H7 (cell line): ENCODE measurements at regions not wholly inside any gene's neighbourhood (a gene's known extent, or its start where the extent isn't known, plus 50 kb on each side); places are given as distances from the start of the nearest gene placed in this dataset.

Source experiments
- DNase-seq: peaks from one replicate; pipeline ENCODE4 v3.0.0; 2012
- H3K27me3 ChIP-seq: 2 replicates; pipeline ENCODE4 v1.6.0; 2011; ENCODE audit warnings: mild to moderate bottlenecking, low read length; ENCODE audit not compliant: control insufficient read depth, insufficient read depth
- H3K36me3 ChIP-seq: replicated peaks from 2 replicates; pipeline ENCODE4 v1.5.1; 2011; ENCODE audit warnings: low read length; ENCODE audit not compliant: control insufficient read depth, insufficient read depth
- H3K4me3 ChIP-seq: 2 replicates; pipeline ENCODE4 v1.5.1; 2011; ENCODE audit warnings: low read depth, mild to moderate bottlenecking, control low read depth, low read length, moderate library complexity; ENCODE audit not compliant: insufficient read depth

DNA sequence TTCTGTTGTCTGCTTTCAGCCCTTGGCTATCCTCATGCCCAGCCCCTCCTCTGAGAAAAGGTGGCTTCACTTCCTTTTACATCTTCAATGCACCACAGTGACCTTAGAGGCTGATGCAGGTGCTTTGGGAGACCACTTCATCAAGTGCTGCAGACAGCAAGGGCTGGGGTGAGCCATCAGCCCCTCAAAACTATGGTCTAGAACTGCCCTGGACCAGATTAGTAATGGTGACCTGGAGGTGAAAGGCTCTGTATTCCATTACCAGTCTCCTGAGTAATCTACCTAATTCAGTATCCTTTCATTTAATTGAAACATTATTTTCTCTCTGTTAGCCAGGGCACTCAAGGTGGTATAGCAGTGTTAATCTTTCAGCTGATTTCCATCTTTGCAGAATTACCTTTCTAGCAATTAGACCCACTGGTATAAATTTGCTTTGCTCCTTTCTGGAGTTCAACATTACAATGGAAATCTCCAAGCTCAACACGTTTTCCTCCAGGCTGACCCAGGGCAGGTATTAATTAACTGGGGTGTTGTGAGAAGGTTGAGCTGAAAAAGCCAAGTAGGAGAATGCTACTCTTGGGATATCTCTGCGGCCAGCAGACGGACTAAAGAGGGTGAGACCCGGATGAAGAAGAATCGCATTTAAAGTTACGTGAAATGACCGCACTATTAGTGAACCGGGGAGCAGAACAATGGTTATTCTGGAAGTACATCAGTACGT, 469.0 kb downstream of the MEIS1 start:
- no peak for DNase-seq
- no peaks in the 10 kb centered on the region for H3K36me3 ChIP-seq
- no peaks in the 10 kb centered on the region for H3K27me3 ChIP-seq
- H3K4me3 ChIP-seq: no peak overlapping the region

DNA sequence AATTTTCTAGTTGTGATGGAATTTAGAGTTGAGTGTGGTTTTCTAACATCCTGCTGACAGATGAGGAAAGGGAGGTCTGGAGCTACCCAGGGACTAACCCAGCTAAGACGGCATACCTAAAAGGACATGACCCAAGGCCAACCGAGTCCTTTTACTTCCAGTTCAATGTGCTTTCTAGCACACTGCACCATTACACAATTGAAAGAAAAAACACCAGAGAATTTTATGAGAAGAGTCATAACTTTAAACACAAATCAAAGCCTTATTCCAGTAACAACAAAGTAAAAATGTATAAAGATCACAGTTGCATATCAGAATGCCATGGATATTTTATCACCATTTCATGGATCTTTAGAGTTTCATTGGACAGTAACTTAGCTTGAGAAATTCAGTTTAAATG, 480.3 kb downstream of the MEIS1 start:
- no peaks in the 10 kb centered on the region for H3K27me3 ChIP-seq
- DNase-seq: no peak
- no peak overlapping the region for H3K4me3 ChIP-seq
- H3K36me3 ChIP-seq: no peaks in the 10 kb centered on the region

DNA sequence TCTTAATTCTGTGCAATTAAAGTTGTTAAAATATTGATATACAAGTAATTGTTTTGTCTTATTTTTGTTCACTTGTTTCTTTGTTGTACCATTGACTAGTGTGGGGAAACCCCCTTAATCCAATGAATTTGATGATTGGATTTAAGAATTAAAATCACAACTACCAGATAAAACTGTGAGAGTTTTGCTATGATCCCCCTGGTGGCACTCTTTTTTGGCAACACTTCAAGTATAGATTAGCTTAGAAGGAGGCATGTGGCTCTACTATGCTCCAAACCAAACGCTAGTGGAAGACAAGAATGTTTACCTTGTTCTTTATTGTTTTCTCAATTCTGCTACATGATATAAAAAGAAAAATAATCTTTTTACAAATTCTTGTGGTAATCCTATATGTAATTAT, 477.8 kb upstream of the ETAA1 start:
- H3K36me3 ChIP-seq: no peaks in the 10 kb centered on the region
- H3K27me3 ChIP-seq: no peaks in the 10 kb centered on the region
- no peak overlapping the region for H3K4me3 ChIP-seq
- no peak for DNase-seq

DNA sequence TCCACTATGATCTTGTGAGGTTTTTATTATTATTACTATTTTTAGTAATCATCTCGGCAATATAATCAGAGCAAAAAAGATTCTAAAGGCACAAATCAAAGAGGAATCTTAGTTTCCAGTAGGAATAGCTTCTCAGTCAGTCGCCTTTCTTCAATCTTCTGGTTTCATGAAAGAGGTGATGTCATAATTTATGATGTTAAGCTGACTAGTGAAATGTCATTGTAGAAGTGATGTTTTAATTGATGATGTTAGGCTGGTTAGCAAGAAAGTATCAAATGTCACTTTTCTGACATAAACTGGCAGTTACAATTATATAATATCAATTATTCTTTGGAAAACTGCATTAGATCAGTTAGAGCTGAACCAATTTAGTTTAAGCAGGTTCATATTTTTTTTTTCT, 476.7 kb upstream of the ETAA1 start:
- H3K36me3 ChIP-seq: no peaks in the 10 kb centered on the region
- no peaks in the 10 kb centered on the region for H3K27me3 ChIP-seq
- no peak for DNase-seq
- no peak overlapping the region for H3K4me3 ChIP-seq

DNA sequence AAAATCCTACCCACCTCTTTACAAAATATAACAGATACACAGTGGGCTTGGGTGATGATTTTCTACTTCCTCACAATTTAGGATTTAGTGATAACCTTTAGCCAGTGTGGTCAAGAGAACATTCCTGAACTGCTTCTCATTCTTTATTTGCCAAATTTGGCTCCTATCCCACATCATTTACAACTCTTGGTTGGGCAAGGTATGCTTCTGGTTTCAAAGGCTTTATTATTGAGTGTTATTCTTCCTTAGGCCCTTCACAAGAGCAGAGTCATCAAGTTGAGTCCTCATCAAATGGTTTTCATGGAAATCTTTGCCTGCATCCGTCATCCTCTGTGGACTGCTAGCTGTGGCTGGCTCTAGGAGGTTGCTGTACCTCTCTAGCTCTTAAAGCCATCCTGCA, 472.0 kb upstream of the ETAA1 start:
- no peak overlapping the region for H3K4me3 ChIP-seq
- no peaks in the 10 kb centered on the region for H3K36me3 ChIP-seq
- no peaks in the 10 kb centered on the region for H3K27me3 ChIP-seq
- DNase-seq: no peak

DNA sequence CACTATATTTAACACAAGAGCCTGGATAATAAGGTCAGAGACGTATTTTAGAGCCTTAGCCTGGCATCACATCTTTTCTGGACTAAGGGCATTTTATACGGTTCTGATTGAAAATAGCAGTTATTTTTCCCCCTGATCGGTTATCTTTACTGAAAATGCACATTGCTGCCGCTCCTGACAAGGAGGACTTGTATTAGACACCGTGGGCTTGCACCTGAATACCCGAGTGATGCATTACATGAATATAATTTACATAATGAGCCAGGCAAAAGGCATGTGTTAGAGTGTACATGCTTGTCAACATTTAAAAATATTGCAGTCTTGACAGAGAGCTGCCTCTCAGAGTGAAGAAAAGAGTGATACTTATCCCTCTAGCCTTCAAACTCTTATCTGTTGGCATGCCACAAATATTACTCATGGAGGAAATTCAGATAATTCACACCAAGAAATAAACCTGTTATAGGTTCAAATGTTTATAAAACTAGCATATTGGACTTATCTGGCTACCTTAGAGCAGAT, 470.5 kb upstream of the ETAA1 start:
- no peaks in the 10 kb centered on the region for H3K36me3 ChIP-seq
- DNase-seq: no peak

DNA sequence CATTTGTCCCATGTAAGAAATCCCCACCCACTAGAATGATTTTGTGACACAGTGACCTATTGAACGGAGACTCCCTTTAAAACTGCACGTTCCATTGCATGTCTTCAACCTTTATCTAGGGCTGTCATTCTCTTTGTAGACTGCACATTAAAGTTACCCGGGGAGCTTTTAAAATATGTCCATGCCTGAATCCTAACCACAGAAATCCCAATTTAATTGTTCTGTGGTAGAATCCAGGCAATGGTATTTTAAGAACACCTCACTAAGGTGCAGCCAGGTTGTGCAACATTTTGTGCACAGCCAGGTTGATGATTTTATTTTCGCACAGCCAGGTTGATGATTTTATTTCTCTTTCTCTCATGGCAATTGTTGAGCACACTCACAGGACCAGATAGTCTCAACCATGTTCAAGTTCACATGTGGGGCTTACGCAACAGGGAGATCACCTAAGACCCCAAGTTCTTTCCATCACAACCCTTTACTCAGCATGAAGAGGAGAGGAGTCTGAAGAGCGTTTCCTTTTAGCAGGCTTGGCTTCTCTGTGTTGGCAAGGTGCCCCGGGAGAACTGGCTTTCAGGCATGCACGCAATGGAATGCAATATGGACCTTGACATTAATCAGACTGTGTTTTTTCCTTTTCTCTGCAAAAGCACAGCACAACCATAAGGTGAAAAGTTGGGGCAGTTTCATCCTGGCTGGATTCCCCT, 467.3 kb upstream of the ETAA1 start:
- Histone ChIP-seq H3K27me3 (no peaks in the 10 kb centered on the region), H3K4me3 (no peak overlapping the region), H3K36me3 (no peaks in the 10 kb centered on the region)
- DNase-seq: no peak

More for the DNA sequence above, 470.5 kb upstream of the ETAA1 start:
- no peaks in the 10 kb centered on the region for H3K27me3 ChIP-seq
- no peak overlapping the region for H3K4me3 ChIP-seq

DNA sequence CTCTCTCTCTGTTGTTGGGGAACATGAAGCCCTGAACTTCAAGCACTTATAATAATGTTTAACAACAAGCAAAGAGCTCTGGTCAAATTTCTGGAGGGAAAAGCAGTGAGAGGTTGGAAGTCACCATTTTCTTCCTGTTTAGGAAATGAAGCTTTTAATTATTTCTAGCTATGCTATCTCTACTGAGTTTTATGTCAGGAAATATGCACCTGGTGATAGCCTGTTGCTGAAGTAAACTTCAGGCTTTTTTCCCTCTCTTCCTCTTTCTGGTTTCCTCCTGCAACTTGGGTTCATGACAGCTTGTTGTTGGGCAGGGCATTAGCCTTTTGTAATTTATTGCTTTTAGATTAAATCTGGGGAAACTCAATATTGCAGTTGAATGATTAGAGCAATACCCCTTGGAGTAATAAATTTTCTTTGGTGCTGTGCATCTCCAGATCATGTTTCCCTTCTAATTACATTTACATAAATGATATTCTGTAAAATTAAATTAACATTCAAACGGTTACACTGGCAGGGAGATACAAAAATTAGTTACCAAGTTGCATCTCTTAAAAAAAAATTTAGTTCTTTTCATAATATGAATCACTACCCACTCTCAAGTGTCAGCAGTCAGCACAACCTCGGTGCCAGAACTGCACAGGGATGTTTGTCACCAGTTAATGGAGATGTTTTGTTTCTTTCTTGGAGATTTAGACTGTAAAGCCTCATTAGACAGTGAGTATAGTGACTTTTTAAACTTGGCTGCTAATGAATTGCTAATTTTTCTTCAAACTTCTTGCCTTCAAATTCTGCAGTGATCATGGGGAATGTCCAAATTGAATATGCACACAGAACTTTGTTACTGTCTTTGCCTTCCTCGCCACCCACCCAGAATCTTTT, 466.6 kb upstream of the ETAA1 start:
- DNase-seq: no peak
- no peaks in the 10 kb centered on the region for H3K36me3 ChIP-seq
- H3K27me3 ChIP-seq: no peaks in the 10 kb centered on the region
- H3K4me3 ChIP-seq: no peak overlapping the region

DNA sequence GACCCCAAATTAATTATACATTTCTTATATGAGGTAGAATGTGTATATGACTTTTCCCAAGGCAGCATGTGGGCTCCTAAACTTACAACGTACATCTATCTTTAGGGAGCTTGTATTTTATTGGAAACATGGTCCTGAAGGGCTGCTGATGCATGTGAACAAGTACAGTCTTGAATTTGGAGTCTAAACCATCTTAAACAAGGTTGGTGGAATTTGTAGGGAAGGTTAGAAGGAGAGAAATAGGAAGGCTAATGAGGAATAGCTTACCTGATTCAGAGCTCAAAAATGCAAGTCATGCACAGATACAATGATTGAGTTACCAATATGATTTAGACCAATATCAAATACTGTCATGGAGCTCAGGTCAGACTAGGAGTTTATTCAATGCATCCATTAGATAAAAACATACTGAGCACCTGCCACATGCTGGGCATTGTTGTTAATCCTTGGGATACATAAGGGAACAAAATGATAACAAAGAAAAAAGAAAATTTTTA, 458.6 kb upstream of the ETAA1 start:
- Histone ChIP-seq H3K4me3 (no peak overlapping the region), H3K27me3 (no peaks in the 10 kb centered on the region), H3K36me3 (no peaks in the 10 kb centered on the region)
- DNase-seq: no peak

DNA sequence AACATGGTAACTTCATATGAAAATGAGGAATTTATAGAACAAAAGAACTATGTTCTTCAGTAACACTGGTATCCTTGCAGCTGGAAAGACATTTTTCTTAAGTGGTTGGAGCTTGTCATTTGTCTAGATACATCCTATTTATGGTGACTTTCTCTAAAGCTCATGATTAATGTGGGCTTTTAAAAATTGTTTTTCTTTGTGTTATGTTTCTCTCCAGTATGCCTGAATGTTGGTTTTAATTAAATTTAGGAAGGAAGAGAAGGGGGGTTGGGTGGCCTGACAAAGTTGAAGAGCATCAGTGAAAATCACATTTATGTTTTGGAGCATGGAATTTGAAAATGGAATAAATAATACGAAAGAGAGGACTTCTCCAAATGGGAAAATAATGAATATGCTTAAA, 457.1 kb upstream of the ETAA1 start:
- Histone ChIP-seq H3K4me3 (no peak overlapping the region), H3K36me3 (no peaks in the 10 kb centered on the region), H3K27me3 (no peaks in the 10 kb centered on the region)
- DNase-seq: no peak

DNA sequence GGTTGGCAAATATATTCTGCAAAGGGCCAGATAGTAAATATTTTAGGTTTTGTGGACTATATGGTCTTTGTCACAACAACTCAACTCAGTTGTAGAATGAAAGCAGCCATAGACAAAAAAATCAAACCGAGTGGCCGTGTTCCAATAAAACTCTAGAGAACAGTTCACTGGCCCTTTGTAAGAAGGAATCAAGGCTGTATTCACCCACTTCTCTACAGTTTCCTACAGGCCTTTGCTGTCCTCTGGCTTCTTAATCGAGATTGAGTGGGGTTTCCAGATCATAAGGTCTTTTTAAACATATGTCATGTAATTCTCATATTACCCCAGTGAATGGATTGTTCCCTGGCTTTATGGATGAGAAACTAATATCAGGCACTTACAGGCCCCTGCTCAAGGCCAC, 448.9 kb upstream of the ETAA1 start:
- Histone ChIP-seq H3K4me3 (no peak overlapping the region), H3K27me3 (no peaks in the 10 kb centered on the region), H3K36me3 (no peaks in the 10 kb centered on the region)
- DNase-seq: no peak

DNA sequence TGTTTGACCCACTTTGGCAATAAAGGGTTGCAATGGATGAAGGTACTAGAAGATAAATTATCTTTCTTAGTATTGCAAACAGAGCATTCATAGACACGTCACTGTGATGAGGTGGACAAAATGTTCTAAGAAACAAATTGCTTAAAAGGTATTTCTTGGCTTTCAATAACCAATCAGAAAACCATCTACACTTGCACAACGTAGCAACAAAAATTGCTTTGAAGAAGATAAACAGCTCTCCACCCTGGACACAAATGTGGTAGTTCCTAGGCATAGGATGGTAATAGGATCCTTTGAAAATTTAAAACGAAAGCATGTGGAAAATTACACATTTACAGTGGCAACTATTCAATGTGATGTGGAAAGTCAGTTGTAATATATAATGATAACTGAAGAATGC, 439.9 kb upstream of the ETAA1 start:
- H3K27me3 ChIP-seq: no peaks in the 10 kb centered on the region
- no peaks in the 10 kb centered on the region for H3K36me3 ChIP-seq
- no peak for DNase-seq
- H3K4me3 ChIP-seq: no peak overlapping the region

DNA sequence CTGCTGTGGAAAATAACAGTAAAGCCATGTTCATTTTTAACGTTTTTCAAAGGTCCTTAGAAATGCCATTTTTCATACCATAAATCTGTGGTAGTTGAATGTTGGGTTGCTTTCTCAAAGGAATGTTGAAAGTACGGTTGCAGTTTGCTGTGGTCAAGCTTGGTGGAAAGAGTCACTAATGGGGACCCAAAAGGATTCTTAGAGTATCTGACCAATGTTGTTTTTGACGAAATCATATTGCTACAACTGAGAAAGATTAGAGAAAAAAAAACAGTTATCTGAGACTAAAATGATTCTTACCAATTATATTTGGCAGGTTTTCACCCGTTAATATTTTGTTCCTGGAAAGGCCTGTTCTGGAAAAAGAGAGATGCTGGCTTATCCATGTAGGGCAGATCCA, 439.5 kb upstream of the ETAA1 start:
- no peak overlapping the region for H3K4me3 ChIP-seq
- no peak for DNase-seq
- H3K36me3 ChIP-seq: no peaks in the 10 kb centered on the region
- H3K27me3 ChIP-seq: no peaks in the 10 kb centered on the region

DNA sequence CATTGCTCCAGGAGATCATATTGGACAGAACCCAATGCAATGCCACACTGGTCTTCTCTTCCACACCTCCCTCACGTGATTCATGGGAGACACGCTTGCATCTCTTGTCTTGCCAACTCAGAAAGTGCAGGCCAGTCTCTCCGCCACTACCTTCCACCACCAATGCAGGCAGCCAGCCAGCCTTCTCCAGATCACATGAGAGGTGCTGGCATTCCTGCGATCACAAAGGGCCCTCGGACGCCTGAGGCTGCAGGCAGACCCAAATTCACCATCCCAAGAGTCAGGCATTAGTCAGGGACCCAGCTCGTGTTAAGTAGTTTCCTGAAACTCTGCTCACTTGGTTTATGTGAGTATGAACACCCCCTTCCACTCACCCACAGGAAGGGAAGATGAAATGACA, 437.0 kb upstream of the ETAA1 start:
- no peak for DNase-seq
- Histone ChIP-seq H3K36me3 (no peaks in the 10 kb centered on the region), H3K4me3 (no peak overlapping the region), H3K27me3 (no peaks in the 10 kb centered on the region)
